Stimulated activated memory B cell treated with anti-CD40 and anti-IgM and Interleukin-4, amounts not matched to agents 10 μg/mL and 1 μg/mL and 100 μg/mL, for 72 hours (primary cell): ENCODE measurements at regions not wholly inside any gene's neighbourhood (a gene's known extent, or its start where the extent isn't known, plus 50 kb on each side); places are given as distances from the start of the nearest gene placed in this dataset.
"Not testable (repeated sequence)": the region's sequence is repeated elsewhere in the genome, so short reads cannot be mapped to it uniquely, and the experiment has no call there.

Source experiments
- ATAC-seq: fragments of 150-1000 bp; cut with Tn5 transposase; 2 replicates; pipeline ENCODE4 v1.10.0; 2021
- H3K27ac Mint-ChIP-seq: one replicate; pipeline ENCODE4 v1.8.0; 2022; ENCODE audit warnings: mild to moderate bottlenecking, mixed read lengths
- H3K27me3 Mint-ChIP-seq: one replicate; pipeline ENCODE4 v1.8.0; 2022; ENCODE audit warnings: mixed read lengths
- H3K36me3 Mint-ChIP-seq: one replicate; pipeline ENCODE4 v1.8.0; 2022; ENCODE audit warnings: mixed read lengths
- H3K4me1 Mint-ChIP-seq: one replicate; pipeline ENCODE4 v1.8.0; 2022; ENCODE audit warnings: mixed read lengths
- H3K4me3 Mint-ChIP-seq: one replicate; pipeline ENCODE4 v1.8.0; 2022; ENCODE audit warnings: mild to moderate bottlenecking, moderate library complexity, mixed read lengths
- H3K9me3 Mint-ChIP-seq: one replicate; pipeline ENCODE4 v1.8.0; 2022; ENCODE audit warnings: mixed read lengths

DNA sequence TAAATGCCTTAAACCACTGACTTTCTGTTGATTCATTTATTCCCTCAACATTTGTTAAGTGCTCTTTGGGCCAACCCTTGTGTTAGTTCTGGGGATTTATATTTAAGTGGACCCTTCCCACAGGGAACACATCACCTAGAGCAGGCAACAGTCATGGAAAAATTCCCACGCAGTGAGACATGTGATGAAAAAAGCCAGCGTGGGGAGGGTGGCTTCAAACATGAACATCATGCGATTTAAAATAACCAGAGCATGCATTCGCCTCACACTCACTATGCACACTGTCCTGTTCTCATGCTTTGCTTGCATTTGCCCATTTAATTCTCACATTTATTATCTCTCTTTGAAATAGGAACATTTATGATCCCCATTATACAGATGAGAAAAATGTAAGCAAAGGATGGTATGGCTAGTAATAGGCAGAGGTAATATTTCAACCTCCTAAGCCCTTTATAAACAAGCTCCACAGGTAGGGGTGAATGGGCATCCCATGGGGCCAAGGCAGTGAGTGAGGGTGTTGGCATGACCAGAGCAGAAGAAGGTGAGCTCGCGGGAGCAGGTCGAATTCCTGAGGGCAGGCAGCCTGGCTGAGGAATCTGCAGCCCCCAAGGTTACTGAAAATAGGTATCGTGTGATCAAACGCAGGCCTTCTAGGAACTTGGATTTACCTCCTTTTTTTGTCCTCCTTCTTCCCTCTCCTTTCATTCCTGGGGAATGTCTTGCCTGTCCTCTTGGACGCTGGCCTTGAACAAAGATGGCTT lies 297.8 kb downstream of the MYCN start:
- no peaks in the 10 kb centered on the region for H3K4me1 Mint-ChIP-seq
- H3K27me3 Mint-ChIP-seq, result peaks cover 25% of the 10 kb centered on the region
- no peak overlapping the region for H3K27ac Mint-ChIP-seq
- H3K36me3 Mint-ChIP-seq, result no peaks in the 10 kb centered on the region
- H3K9me3 Mint-ChIP-seq, result peaks cover 3% of the 10 kb centered on the region
- no peak for ATAC-seq
- no peak overlapping the region for H3K4me3 Mint-ChIP-seq

DNA sequence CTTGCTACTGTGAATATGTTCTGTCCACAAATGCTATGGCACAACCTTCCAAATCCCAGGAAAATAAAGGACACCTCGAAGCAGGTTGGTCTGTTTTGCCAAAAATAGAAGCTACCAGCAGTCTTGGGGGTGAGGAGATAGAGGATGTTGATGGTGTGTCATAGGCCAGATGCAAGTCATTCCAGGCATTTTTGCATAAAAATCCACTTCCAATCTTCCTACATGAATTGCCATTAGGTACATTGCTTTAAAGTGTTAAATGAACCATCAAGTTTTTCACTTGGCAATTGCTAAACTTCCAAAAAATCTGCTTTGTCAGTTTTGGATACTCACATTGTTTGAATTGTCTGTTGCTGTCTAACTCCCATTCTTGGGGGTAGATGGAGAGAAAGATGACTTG lies 295.4 kb downstream of the MYCN start:
- peaks cover 3% of the 10 kb centered on the region for H3K9me3 Mint-ChIP-seq
- no peaks in the 10 kb centered on the region for H3K4me1 Mint-ChIP-seq
- H3K36me3 Mint-ChIP-seq, result no peaks in the 10 kb centered on the region
- H3K27ac Mint-ChIP-seq, result no peak overlapping the region
- no peak overlapping the region for H3K4me3 Mint-ChIP-seq
- no peak for ATAC-seq
- H3K27me3 Mint-ChIP-seq, result peaks cover 25% of the 10 kb centered on the region

DNA sequence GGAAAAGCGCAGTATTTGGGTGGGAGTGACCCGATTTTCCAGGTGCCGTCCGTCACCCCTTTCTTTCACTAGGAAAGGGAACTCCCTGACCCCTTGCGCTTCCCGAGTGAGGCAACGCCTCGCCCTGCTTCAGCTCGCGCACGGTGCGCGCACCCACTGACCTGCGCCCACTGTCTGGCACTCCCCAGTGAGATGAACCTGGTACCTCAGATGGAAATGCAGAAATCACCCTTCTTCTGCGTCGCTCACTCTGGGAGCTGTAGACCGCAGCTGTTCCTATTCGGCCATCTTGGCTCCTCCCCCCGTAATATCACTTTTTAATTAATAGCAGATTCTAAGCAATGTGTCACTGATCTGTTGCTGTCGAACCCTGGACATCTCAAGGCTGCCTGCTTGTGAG lies 294.9 kb downstream of the MYCN start:
- ATAC-seq, H3K9me3 Mint-ChIP-seq, H3K36me3 Mint-ChIP-seq, H3K27ac Mint-ChIP-seq, H3K4me3 Mint-ChIP-seq, H3K4me1 Mint-ChIP-seq: not testable (repeated sequence)
- H3K27me3 Mint-ChIP-seq, result peaks cover 25% of the 10 kb centered on the region

DNA sequence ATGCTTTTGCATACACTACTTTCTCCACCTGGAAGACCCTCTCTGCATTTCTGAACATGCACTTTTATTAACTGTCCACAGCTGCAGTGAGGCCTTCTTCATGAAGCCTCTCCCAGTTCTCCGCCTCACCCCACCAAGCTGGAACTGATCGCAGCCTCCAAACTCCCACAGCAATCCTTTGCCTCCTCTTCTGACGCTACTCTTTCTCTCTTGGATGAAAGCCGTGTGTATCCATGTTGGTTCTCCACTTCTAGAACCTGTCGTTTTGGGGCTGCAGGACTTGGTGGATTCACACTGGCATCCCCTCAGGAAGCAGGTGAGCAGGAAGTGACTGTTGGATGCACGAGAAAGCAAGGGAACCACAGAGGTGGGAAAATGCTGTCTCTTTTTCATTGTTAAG lies 288.6 kb downstream of the MYCN start:
- Mint-ChIP-seq H3K9me3 (no peaks in the 10 kb centered on the region), H3K27ac (no peak overlapping the region), H3K4me3 (no peak overlapping the region), H3K4me1 (no peaks in the 10 kb centered on the region), H3K27me3 (peaks cover 7% of the 10 kb centered on the region), H3K36me3 (no peaks in the 10 kb centered on the region)
- ATAC-seq, result no peak

DNA sequence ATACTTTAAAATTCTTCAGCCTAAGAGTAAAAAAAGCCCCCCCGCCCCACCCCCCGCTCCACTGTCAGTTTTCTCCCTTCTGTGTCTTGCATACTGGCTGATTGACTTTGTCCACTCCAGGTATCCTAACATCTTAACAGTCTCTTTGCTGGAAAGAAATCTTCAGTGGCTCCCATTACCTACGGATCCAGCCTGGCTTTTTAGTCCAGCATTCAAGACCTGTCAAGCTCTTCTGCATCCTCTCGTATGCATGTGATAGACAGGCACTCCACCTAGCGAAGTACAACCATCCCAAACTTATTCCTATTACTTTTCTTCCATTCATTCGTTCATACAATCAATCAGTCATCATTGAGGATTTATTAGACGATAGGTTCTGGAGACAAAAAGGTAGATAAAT lies 288.1 kb downstream of the MYCN start:
- Mint-ChIP-seq H3K4me1 (no peaks in the 10 kb centered on the region), H3K4me3 (no peak overlapping the region), H3K9me3 (no peaks in the 10 kb centered on the region), H3K27me3 (peaks cover 7% of the 10 kb centered on the region), H3K27ac (no peak overlapping the region), H3K36me3 (no peaks in the 10 kb centered on the region)
- no peak for ATAC-seq

DNA sequence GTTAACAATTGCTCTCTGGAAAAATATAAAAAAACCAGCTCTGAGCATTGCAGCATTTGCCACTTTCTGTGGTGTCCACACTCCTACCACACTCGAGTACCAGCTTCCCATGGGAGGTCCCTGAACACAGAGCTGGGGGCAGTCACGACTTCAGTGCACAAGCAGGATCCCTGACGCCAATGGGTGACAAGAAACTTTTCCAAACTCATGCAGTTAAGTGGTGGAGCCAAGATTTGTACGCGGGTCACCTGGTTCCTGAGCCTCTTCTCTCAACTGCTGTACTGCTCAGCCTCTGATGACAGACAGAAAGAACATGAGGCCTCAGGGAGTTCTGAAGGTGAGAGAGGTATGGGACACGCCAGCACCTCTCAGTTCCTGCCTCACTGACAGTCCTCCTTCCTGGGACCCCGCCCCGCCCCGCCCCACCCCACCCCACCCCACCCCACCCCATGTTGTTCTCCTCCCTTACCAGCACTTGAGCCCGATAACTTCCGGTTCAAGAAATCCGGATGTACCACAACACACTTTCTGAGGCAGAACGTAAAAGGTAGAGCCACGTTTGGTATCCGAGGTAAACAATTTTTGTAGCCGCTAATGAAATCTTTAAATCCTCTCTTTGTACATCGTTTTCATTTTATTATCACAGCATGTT lies 287.6 kb downstream of the MYCN start:
- H3K9me3 Mint-ChIP-seq, result no peaks in the 10 kb centered on the region
- no peaks in the 10 kb centered on the region for H3K4me1 Mint-ChIP-seq
- no peak for ATAC-seq
- peaks cover 7% of the 10 kb centered on the region for H3K27me3 Mint-ChIP-seq
- H3K27ac Mint-ChIP-seq, result no peak overlapping the region
- H3K4me3 Mint-ChIP-seq, result no peak overlapping the region
- H3K36me3 Mint-ChIP-seq, result no peaks in the 10 kb centered on the region

DNA sequence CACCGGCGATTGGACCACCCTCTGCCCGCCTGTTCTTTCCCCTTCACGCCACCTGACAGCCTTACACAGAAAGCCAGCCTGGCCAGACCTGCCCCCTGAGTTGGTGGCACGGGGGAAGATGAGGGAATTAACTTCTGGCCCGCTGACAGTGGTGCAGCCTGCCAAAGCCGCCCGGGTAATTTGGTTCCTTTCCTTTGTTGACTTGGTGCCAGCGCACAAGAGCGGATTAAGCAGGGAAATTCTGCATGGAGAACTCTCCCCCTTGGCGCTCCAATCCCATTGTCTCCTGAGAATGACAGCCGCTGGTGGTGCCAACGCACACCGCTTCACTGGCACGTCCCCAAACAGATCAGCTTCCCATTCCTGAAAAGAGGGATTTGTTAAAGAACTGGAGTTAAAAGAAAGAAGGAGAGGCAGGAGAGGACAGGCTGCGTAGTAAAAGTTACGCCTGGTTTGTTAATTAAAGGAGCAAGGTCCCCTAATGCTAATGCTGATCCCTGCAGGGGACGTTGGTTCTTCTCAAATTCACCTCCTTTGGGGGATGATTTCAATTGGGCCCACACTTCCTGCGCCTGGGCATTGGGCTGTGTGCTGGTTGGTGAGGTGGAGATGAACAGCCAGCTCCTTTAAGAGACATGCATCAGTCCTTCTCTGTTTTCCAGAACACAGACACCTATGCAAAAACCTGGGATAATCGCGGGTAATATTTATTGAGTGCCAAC lies 286.8 kb downstream of the MYCN start:
- no peak overlapping the region for H3K27ac Mint-ChIP-seq
- no peak for ATAC-seq
- H3K27me3 Mint-ChIP-seq, result peaks cover 12% of the 10 kb centered on the region
- no peaks in the 10 kb centered on the region for H3K4me1 Mint-ChIP-seq
- no peak overlapping the region for H3K4me3 Mint-ChIP-seq
- no peaks in the 10 kb centered on the region for H3K36me3 Mint-ChIP-seq
- peaks cover 3% of the 10 kb centered on the region for H3K9me3 Mint-ChIP-seq

DNA sequence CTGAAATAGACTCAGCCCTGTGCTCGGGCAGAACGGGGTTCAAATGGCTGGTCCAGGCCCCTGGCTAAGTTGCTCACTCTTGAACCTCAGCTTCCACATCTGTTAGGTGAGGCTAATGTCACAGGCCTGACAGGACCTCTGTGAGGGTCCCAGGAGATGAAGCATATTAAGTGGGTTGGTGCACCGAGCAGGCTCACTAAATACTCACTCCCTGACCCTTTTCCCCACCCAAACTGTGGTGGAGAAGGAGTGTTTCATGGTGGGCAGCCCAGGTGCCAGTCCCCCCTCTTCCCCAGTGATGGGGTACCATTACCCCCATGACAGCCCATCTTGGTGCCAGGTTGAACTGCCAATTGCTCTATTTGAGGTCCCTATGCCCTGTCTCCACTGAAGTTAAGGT lies 286.0 kb downstream of the MYCN start:
- Mint-ChIP-seq H3K9me3 (peaks cover 10% of the 10 kb centered on the region), H3K4me3 (no peak overlapping the region), H3K27me3 (peaks cover 17% of the 10 kb centered on the region), H3K4me1 (no peaks in the 10 kb centered on the region), H3K27ac (no peak overlapping the region), H3K36me3 (no peaks in the 10 kb centered on the region)
- no peak for ATAC-seq

DNA sequence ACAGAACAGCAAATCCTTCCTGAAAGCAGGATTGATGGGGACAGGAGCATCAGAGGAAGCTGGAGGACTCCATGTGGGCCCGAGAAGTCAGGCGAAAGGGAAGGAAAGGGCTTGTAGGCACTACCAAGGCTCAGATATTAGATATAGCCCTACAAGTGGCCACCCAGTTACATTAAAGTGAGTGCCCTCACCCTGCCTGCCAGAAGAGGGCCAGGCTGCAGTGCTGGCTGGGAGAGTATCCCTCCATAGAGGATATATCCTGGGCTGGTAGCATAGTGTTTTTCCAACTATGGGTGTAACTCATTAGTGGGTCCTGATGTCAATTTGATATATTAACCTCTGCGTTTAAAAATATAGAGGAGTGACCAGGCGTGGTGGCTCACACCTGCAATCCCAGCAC lies 285.2 kb downstream of the MYCN start:
- ATAC-seq, result no peak
- H3K4me1 Mint-ChIP-seq, result no peaks in the 10 kb centered on the region
- H3K27ac Mint-ChIP-seq, result no peak overlapping the region
- H3K9me3 Mint-ChIP-seq, result peaks cover 11% of the 10 kb centered on the region
- H3K36me3 Mint-ChIP-seq, result no peaks in the 10 kb centered on the region
- H3K27me3 Mint-ChIP-seq, result peaks cover 17% of the 10 kb centered on the region
- H3K4me3 Mint-ChIP-seq, result no peak overlapping the region

DNA sequence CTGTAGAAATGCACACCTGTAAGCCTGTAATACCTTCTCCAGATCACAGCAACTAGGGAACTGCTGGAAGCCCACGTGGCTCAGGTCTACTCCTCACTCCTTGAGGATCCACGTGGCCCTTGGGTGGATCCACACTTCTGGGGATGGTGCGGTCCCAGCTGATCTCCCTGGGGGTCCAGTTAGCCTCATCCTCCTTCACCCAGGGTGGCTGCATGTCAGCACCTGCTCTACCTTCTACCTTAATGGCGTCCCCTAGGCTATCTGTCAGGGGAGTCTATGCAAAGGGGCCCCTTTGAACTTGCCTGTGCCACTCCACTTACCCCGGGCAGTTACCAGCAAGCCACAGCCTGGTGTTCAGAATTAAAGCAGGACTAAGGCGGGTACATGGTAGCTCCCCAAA lies 284.7 kb downstream of the MYCN start:
- Mint-ChIP-seq H3K36me3 (no peaks in the 10 kb centered on the region), H3K9me3 (peaks cover 11% of the 10 kb centered on the region), H3K27me3 (peaks cover 17% of the 10 kb centered on the region), H3K27ac (no peak overlapping the region), H3K4me1 (no peaks in the 10 kb centered on the region), H3K4me3 (no peak overlapping the region)
- ATAC-seq, result no peak

DNA sequence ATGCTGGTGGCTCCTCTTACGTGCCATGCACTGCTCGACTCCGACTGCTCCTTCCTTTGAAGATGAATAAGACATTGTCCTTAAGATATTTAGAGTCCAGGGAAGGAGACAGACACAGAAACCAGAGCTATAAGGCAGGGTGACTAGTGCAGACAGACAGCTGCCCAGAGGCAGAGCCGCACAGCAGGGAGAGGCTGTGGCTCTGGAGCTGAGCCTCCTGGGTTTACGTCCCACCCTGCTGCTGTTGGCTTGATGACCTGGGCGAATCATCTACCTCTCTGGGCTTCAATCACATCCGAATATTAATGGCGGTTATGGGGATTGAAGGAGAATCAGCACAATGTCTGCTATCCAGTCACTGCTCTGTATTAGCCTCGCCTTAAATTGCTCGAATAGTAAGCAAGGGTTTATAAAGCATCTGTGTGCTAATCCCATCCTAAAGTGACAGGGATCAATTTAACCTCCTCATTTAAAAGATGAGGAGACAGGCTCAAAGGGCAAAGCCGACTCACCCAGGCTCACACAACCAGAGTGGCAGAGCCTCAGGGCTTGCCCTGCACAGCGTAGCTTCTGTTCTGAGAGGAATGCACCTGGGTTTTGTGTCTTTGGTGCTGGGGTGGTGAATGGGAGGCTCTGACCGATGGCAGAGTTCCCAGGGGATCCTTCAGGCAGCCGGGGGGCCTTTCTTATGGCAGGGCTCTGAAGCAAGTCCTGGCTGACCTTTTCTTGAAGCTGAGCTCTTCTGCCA lies 284.1 kb downstream of the MYCN start:
- peaks cover 11% of the 10 kb centered on the region for H3K9me3 Mint-ChIP-seq
- H3K27me3 Mint-ChIP-seq, result peaks cover 17% of the 10 kb centered on the region
- H3K4me3 Mint-ChIP-seq, result no peak overlapping the region
- H3K36me3 Mint-ChIP-seq, result no peaks in the 10 kb centered on the region
- ATAC-seq, result no peak
- no peak overlapping the region for H3K27ac Mint-ChIP-seq
- no peaks in the 10 kb centered on the region for H3K4me1 Mint-ChIP-seq

DNA sequence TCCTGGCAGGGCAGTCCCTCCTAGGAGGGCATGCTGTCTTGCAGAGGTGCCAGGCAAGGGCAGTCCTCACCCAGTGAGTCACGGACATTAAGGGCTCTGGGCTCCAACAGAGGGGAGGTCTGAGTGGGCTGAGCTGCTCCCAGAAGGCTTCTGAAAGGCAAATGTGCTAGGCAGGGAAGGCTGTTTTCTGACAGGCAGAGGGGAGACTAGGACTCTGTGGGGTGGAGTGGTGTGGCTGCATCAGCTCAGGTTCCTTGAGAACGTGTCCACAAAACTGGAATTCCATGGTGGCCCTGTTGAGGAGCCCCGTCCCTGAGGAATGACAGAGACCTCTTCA lies 283.5 kb downstream of the MYCN start:
- peaks cover 11% of the 10 kb centered on the region for H3K9me3 Mint-ChIP-seq
- no peak for ATAC-seq
- H3K4me1 Mint-ChIP-seq, result no peaks in the 10 kb centered on the region
- H3K27ac Mint-ChIP-seq, result no peak overlapping the region
- H3K36me3 Mint-ChIP-seq, result no peaks in the 10 kb centered on the region
- peaks cover 17% of the 10 kb centered on the region for H3K27me3 Mint-ChIP-seq
- no peak overlapping the region for H3K4me3 Mint-ChIP-seq

DNA sequence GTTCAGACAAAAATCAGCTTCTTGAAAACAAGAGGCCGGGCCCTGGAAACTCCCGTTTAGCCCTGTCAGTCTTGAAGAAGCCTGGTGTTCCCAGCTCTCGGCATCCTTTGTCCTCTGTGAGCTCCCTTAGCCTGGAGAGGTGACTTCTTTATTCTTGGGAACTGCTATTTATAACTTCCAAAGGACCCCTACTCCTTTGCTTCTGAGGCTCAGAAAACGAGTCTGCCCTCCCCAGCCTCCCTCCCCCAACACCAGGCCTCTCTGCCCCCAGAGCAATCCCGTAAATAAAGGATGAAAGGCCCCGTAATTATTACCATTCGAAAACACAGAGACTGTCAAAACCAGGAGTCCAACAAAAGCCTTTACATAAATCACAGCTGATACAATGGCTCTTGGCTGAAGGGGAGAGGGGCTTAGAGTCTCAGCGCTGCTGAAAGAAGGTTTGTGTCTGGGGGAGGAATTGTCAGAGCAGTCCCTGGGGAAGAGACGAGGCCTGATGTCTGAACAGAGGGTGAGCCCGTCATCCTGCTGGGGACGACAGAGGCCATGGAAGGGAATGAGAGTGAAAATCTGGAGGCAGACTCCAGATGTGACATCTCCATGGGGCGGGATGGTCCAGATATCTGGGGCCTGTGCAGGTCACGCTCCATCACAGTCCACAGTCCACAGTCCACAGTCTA lies 283.0 kb downstream of the MYCN start:
- Mint-ChIP-seq H3K27me3 (peaks cover 17% of the 10 kb centered on the region), H3K36me3 (no peaks in the 10 kb centered on the region), H3K4me3 (no peak overlapping the region), H3K4me1 (no peaks in the 10 kb centered on the region), H3K27ac (no peak overlapping the region), H3K9me3 (peaks cover 11% of the 10 kb centered on the region)
- no peak for ATAC-seq

DNA sequence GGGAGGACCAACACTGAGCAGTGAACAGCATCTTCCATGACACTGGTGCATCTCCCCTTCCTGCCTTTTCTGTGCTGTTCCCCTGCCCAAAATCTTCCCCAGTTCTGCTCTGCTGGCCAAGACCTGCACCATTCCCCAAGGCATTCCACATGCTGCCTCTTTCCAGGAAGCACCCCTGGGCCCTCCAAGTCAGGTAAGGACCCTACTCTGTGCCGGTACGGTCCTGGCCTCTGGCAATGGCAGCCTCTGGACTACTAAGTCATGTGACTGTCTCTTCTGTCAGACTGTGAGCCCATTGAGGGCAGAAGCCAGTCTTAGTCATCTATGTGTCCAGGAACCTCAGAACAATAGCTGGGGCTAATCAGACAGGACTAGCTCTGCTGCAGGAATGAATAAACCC lies 282.0 kb downstream of the MYCN start:
- Mint-ChIP-seq H3K9me3 (peaks cover 11% of the 10 kb centered on the region), H3K27ac (no peak overlapping the region), H3K27me3 (peaks cover 17% of the 10 kb centered on the region)

DNA sequence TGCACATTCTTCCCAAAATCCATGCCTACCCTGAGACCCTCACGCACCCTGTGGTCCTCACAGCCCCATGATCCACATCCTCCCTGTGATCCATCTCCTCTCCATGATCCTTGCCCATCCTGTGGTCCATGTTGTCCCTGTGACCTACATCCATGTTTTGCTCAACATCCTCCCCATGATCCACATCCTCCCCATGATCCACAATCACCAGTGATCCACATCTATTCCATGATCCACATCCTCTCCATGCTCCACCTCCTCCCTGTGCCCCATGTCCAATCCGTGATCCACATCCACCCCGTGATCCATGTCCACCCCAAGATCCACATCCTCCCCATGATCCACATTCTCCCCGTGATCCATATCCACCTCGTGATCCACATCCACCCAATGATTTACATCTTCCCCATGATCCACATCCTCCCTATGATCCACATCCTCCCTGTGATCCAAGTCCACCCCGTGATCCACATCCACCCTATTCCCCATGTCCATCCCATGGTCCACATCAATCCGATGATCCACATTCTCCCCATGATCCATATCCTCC lies 281.2 kb downstream of the MYCN start:
- H3K27ac Mint-ChIP-seq, result no peak overlapping the region
- peaks cover 11% of the 10 kb centered on the region for H3K9me3 Mint-ChIP-seq

More for the DNA sequence above, 282.0 kb downstream of the MYCN start:
- Mint-ChIP-seq H3K4me3 (no peak overlapping the region), H3K36me3 (no peaks in the 10 kb centered on the region), H3K4me1 (no peaks in the 10 kb centered on the region)
- ATAC-seq, result no peak

More for the DNA sequence above, 281.2 kb downstream of the MYCN start:
- ATAC-seq, result no peak
- Mint-ChIP-seq H3K36me3 (no peaks in the 10 kb centered on the region), H3K4me3 (no peak overlapping the region), H3K4me1 (no peaks in the 10 kb centered on the region), H3K27me3 (peaks cover 17% of the 10 kb centered on the region)
